SK-N-MC (cell line): ENCODE measurements at regions not wholly inside any gene's neighbourhood (a gene's known extent, or its start where the extent isn't known, plus 50 kb on each side); places are given as distances from the start of the nearest gene placed in this dataset.

Experiments used
- EZH2 ChIP-seq: fragments of 200-600 bp; sonication (generic); IDR thresholded peaks from one replicate; pipeline ENCODE4 v1.6.1; 2017; ENCODE audit warnings: antibody characterized with exemption
- POLR2AphosphoS5 ChIP-seq: IDR thresholded peaks from 2 replicates; pipeline ENCODE4 v1.6.1; 2012; ENCODE audit warnings: mild to moderate bottlenecking, low read depth, low read length, borderline replicate concordance

- TF ChIP-seq EZH2 (no peak), POLR2AphosphoS5 (no peak)
These were observed 501.8 kb upstream of the PKDCC start for GRCh38 chr2:41546031-41546430.
